KOPT-K1 (cell line): ENCODE measurements at regions not wholly inside any gene's neighbourhood (a gene's known extent, or its start where the extent isn't known, plus 50 kb on each side); places are given as distances from the start of the nearest gene placed in this dataset.

ENCODE experiments used
- H3K27ac ChIP-seq: fragments of 200-600 bp; sonication (generic); 2 replicates; pipeline ENCODE4 v1.5.1; 2016; ENCODE audit warnings: antibody characterized with exemption, mild to moderate bottlenecking, low read depth, low read length; ENCODE audit not compliant: poor library complexity, severe bottlenecking
- H3K36me3 ChIP-seq: fragments of 200-600 bp; sonication (generic); 2 replicates; pipeline ENCODE4 v1.5.1; 2017; ENCODE audit warnings: antibody characterized with exemption, mild to moderate bottlenecking, low read length, moderate library complexity; ENCODE audit not compliant: insufficient read depth
- H3K9me3 ChIP-seq: fragments of 200-600 bp; sonication (generic); 2 replicates; pipeline ENCODE4 v1.5.1; 2017; ENCODE audit warnings: antibody characterized with exemption, low read length, mild to moderate bottlenecking; ENCODE audit not compliant: insufficient read depth, poor library complexity, severe bottlenecking

GRCh38 chr6:169984181-169985120 is 233.0 kb downstream of the ERMARD start:
- Histone ChIP-seq H3K9me3 (no peaks in the 10 kb centered on the region), H3K27ac (no peak overlapping the region), H3K36me3 (no peaks in the 10 kb centered on the region)

GRCh38 chr6:169983651-169984050 is 232.2 kb downstream of the ERMARD start:
- Histone ChIP-seq H3K27ac (no peak overlapping the region), H3K9me3 (no peaks in the 10 kb centered on the region), H3K36me3 (no peaks in the 10 kb centered on the region)

GRCh38 chr6:169982461-169983386 is 231.3 kb downstream of the ERMARD start:
- Histone ChIP-seq H3K9me3 (no peaks in the 10 kb centered on the region), H3K27ac (no peak overlapping the region), H3K36me3 (no peaks in the 10 kb centered on the region)

- no peaks in the 10 kb centered on the region for H3K9me3 ChIP-seq
- no peaks in the 10 kb centered on the region for H3K36me3 ChIP-seq
- no peak overlapping the region for H3K27ac ChIP-seq
Observed at GRCh38 chr6:169981969-169982368, 230.5 kb downstream of the ERMARD start.

- no peaks in the 10 kb centered on the region for H3K9me3 ChIP-seq
Observed at GRCh38 chr6:169981568-169981967, 230.1 kb downstream of the ERMARD start.

GRCh38 chr6:169980826-169981450 is 229.5 kb downstream of the ERMARD start:
- H3K36me3 ChIP-seq, result no peaks in the 10 kb centered on the region
- no peak overlapping the region for H3K27ac ChIP-seq
- no peaks in the 10 kb centered on the region for H3K9me3 ChIP-seq

More at GRCh38 chr6:169981568-169981967, 230.1 kb downstream of the ERMARD start:
- Histone ChIP-seq H3K36me3 (no peaks in the 10 kb centered on the region), H3K27ac (no peak overlapping the region)

- H3K9me3 ChIP-seq, result no peaks in the 10 kb centered on the region
- H3K36me3 ChIP-seq, result no peaks in the 10 kb centered on the region
- H3K27ac ChIP-seq, result no peak overlapping the region
Observed at GRCh38 chr6:169979873-169980432, 228.5 kb downstream of the ERMARD start.

GRCh38 chr6:169978615-169979161 is 227.3 kb downstream of the ERMARD start:
- H3K36me3 ChIP-seq, result no peaks in the 10 kb centered on the region
- no peaks in the 10 kb centered on the region for H3K9me3 ChIP-seq
- H3K27ac ChIP-seq, result no peak overlapping the region

GRCh38 chr6:169977434-169978265 is 226.2 kb downstream of the ERMARD start:
- no peak overlapping the region for H3K27ac ChIP-seq
- H3K36me3 ChIP-seq, result no peaks in the 10 kb centered on the region
- H3K9me3 ChIP-seq, result no peaks in the 10 kb centered on the region

GRCh38 chr6:169976301-169977081 is 225.1 kb downstream of the ERMARD start:
- Histone ChIP-seq H3K36me3 (no peaks in the 10 kb centered on the region), H3K9me3 (no peaks in the 10 kb centered on the region), H3K27ac (no peak overlapping the region)

- H3K9me3 ChIP-seq, result no peaks in the 10 kb centered on the region
- no peaks in the 10 kb centered on the region for H3K36me3 ChIP-seq
- H3K27ac ChIP-seq, result no peak overlapping the region
Observed at GRCh38 chr6:169975701-169976100, 224.3 kb downstream of the ERMARD start.

GRCh38 chr6:169975286-169975685 is 223.9 kb downstream of the ERMARD start:
- Histone ChIP-seq H3K9me3 (no peaks in the 10 kb centered on the region), H3K36me3 (no peaks in the 10 kb centered on the region), H3K27ac (no peak overlapping the region)

GRCh38 chr6:169974663-169975062 is 223.2 kb downstream of the ERMARD start:
- Histone ChIP-seq H3K27ac (no peak overlapping the region), H3K9me3 (no peaks in the 10 kb centered on the region), H3K36me3 (no peaks in the 10 kb centered on the region)
